Upper lobe of left lung (tissue), 4 donors: ENCODE measurements at regions not wholly inside any gene's neighbourhood (a gene's known extent, or its start where the extent isn't known, plus 50 kb on each side); places are given as distances from the start of the nearest gene placed in this dataset.

Source experiments
- CTCF ChIP-seq, 6 experiments: fragments of 450-650 bp in 4 of 6; fragments of 200-600 bp in 2 of 6; sonication (generic) in 2 of 6; IDR thresholded peaks; one replicate each; pipeline ENCODE4 v1.5.1; 2016 to 2019; ENCODE audit warnings: antibody characterized with exemption in 6 of 6
- EP300 ChIP-seq, 4 donors: sonication (generic); formaldehyde crosslinking; IDR thresholded peaks; one replicate each; pipeline ENCODE4 v1.5.1; 2017; ENCODE audit warnings: antibody characterized with exemption in 4 of 4, control low read depth in 2 of 4
- POLR2A ChIP-seq, 4 donors: fragments of 450-650 bp; IDR thresholded peaks; one replicate each; pipeline ENCODE4 v1.5.1; 2016 to 2017; ENCODE audit warnings: antibody characterized with exemption in 4 of 4, mild to moderate bottlenecking in 2 of 4
- POLR2AphosphoS5 ChIP-seq, 2 donors: sonication (generic); formaldehyde crosslinking; IDR thresholded peaks; one replicate each; pipeline ENCODE4 v1.5.1; 2017; ENCODE audit warnings: antibody characterized with exemption in 2 of 2

DNA sequence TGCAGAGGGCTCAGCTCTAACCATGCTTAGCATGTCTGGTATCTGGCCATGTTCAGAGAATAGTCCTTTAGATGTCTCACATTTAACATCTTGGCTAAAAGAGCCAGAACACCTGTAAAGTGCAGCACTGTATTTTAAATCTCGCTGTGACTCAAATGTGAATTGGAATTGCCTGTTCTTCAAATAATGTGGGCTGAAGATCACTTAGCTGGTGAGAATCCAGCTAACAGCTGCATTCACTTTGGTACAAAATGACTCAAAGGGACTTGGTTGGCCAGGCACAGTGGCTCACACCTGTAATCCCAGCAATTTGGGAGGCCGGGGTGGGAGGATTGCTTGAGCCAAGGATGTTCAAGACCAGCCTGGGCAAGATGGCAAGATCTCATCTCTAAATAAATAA, 63.5 kb upstream of the PLAC8 start:
- TF ChIP-seq CTCF (IDR thresholded peaks at IDR 0.05), result no peak
- TF ChIP-seq POLR2A (IDR thresholded peaks at IDR 0.05), result no peak
- no peak for TF ChIP-seq POLR2AphosphoS5 (IDR thresholded peaks at IDR 0.05)
- TF ChIP-seq EP300 (IDR thresholded peaks at IDR 0.05), result no peak
